Spleen (tissue), 7 donors: ENCODE measurements at regions not wholly inside any gene's neighbourhood (a gene's known extent, or its start where the extent isn't known, plus 50 kb on each side); places are given as distances from the start of the nearest gene placed in this dataset.

ENCODE experiments used
- POLR2A ChIP-seq, 3 donors: fragments of 450-650 bp; IDR thresholded peaks; one replicate each; pipeline ENCODE4 v1.5.1; 2017; ENCODE audit warnings: antibody characterized with exemption in 3 of 3, mild to moderate bottlenecking in 1 of 3
- POLR2AphosphoS5 ChIP-seq, 3 donors: sonication (generic); formaldehyde crosslinking; IDR thresholded peaks; one replicate each; pipeline ENCODE4 v1.5.1; 2017; ENCODE audit warnings: antibody characterized with exemption in 3 of 3
- TF ChIP-seq, protein P1 (sequence below), 11 experiments: fragments of 200-600 bp in 7 of 11; fragments of 450-650 bp in 4 of 11; sonication (generic) in 4 of 11; IDR thresholded peaks in 8 of 11; conservative IDR thresholded peaks in 3 of 11; 1 replicate in 7 of 11; 2 replicates in 4 of 11; pipeline versions ENCODE4 v1.4.0 to v1.8.0; 2016 to 2021; ENCODE audit warnings: antibody characterized with exemption in 11 of 11, inconsistent platforms in 4 of 11, mild to moderate bottlenecking in 1 of 11
- donor health status: DM: no; HTN: no; CAD: no; lungs with moderate emphysema.
- donor health status: DM: no; HTN: no; CAD: no.
- donor health status: DM: no; HTN: no; CAD: no.

DNA sequence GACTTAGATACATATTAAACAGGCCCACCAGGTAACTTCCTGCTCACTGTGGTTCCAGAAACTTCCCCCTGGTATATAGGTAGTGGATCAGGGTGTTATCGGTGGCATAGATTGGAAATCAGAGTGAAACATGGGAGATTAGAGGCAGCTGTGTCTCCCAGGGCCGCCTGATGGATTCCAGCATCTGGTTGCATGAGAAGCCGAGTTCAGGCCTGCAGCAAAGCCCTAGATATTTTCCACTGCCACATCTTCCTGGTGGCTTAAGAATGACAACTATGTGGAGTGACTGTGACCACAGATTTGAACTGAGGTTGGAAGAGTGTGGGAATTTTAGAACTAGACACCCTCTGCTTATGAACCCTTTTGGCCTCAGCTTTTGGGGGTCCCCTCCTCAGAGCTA lies 184.8 kb upstream of the NTF3 start:
- TF ChIP-seq, protein P1, sequence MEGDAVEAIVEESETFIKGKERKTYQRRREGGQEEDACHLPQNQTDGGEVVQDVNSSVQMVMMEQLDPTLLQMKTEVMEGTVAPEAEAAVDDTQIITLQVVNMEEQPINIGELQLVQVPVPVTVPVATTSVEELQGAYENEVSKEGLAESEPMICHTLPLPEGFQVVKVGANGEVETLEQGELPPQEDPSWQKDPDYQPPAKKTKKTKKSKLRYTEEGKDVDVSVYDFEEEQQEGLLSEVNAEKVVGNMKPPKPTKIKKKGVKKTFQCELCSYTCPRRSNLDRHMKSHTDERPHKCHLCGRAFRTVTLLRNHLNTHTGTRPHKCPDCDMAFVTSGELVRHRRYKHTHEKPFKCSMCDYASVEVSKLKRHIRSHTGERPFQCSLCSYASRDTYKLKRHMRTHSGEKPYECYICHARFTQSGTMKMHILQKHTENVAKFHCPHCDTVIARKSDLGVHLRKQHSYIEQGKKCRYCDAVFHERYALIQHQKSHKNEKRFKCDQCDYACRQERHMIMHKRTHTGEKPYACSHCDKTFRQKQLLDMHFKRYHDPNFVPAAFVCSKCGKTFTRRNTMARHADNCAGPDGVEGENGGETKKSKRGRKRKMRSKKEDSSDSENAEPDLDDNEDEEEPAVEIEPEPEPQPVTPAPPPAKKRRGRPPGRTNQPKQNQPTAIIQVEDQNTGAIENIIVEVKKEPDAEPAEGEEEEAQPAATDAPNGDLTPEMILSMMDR (IDR thresholded peaks at IDR 0.05 in 8 of 11, conservative IDR thresholded peaks at IDR 0.05 in 3 of 11) = no peak
- TF ChIP-seq POLR2A (IDR thresholded peaks at IDR 0.05) (no peak), POLR2AphosphoS5 (IDR thresholded peaks at IDR 0.05) (no peak)
